HG02870 (cell line): ENCODE measurements at regions not wholly inside any gene's neighbourhood (a gene's known extent, or its start where the extent isn't known, plus 50 kb on each side); places are given as distances from the start of the nearest gene placed in this dataset.

Experiments
- ATAC-seq: cut with Tn5 transposase; IDR thresholded peaks from one replicate; pipeline ENCODE4 v1.9.1; 2021; ENCODE audit warnings: mild to moderate bottlenecking, moderate library complexity; ENCODE audit not compliant: unreplicated experiment

DNA sequence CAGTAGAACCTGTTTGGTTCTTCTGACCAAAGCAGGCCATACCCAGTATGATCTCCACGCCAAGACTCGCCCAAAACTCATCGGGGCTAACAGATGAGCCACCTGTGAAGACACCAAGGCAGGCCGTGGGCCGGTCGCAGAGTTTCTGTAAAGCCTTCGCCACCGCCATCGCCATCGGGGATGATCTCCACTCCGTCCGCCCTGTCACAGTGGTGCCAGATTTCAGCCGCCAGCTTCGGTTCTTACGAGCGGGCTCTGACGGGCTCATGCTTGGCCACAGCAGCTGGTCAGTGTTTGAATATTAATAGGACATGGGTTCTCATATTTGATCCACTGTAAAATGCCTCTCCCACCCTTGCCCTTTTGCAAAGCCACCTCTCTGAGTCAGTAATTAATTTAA lies 113.2 kb upstream of the TMEM132D start:
- ATAC-seq, result no peak

DNA sequence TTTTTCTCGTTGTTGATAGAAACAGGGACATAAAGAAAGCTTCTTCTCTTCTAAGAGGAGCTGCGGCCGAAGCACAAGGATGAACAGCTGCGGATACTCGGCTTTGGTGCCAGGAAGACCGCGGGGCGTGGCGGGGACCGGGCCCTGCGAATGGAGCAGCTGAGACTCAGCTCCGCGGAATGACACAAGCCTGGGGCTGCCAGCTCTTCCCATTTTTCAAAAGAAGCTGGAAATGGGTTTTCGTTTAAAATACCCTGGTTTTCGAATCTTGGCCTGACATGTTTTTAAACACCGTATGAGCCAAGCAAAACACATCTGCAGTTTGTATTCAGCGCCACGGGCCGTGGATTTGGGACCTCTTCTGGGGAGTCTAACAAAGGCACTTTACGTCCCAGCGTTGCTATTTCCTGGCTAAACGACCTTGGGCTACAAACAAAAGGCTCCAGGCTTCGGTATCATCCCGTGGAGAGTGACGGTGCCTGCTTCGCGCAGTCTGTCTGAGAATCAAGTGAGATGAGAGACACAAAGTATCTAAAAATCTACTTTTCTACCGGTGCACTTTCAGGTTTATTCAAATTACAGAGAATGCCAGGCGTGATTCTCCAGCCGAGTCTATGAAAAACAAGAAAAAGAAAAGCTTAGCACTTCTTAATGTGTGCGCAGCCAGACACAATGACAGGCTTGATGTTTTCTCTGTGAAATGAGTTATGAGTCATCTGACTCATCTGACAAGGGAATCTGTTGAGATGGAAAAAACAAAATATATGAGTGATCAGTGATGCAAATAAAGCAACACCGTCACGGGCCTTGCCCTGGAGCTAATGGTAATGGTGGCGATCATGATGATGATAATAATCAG lies 114.0 kb upstream of the TMEM132D start:
- ATAC-seq, result no peak

DNA sequence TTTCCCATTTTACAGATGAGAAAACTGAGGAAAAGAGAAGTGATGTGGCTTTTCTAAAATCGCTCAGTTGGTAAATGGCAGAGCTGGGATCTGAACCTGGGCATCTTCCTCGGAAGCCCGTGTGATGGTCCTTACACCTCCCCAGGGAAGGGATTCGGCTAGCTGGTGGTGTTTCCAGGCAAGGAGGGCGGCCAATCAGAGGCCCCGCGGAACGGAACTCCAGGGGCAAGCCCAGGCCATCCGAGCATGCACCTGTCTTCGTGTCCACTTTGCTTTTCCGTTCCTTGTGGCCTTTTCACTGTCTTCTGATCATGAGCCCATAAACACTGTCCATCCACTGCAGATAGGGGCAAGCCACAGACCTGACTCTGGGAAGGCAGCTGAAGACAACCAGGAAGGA lies 114.8 kb upstream of the TMEM132D start:
- no peak for ATAC-seq

DNA sequence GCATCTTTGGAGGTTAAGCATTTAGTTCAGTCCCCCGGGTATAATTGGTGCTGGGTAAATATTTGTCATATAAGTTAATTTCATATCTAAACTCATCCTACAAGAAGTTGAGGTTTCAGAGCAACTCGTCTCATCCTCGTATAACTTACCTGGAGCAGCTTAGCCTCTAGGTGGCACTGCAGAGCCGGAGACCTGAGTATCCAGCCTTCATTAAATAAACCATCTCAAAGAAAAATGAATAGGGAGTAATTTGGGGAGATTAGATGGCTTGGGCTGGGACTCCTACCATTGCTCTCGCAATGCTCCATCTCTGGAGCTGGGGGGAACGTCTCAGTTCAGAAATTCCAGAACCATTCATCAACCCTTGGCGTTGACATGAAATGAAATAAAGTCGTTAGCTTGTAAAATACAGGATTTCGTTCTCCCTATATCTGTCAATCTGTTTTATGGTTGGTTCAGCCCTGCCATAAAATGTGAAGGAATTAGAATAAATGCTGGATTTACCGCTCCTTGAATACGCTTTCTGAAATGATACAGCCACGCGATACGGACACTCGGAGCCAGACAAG lies 122.9 kb upstream of the TMEM132D start:
- no peak for ATAC-seq

DNA sequence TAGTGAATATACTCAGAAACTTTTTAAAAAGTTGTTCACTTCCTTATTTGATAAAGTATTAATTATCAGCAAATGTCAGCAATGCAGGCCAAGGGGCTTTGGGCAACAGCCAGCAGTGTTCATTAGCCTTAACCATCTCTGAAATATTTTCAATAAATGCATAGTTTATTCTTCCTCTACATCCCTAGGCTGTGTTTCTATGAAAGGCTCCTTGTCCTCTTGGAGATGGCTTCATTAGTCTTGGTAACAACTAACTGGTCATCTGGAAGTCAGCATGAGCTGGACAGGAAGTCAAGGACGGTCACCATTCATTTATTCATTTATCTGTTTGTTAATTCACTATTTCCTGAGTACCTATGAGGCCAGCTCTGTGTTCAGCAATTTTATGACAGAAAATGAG lies 124.0 kb upstream of the TMEM132D start:
- no peak for ATAC-seq

DNA sequence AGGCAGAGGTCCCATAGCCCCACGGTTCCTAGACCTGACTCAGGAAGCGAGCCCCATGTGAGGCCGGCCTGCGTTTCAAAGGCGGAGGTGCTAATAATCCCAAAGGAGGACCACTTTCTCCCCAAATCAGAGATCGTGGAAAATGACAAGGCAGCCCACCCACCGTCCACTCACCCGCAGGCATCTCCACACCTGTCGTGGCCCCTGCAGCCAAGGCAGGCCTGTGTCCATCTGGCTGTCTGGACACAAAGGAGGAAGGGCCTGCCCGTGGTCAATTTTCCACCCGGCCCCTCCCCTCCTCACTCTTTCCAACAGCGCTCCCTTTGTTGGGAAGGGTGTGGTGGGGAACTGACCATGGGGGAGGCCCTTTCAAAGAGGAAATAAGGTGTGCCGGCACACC lies 125.3 kb upstream of the TMEM132D start:
- ATAC-seq, result no peak

DNA sequence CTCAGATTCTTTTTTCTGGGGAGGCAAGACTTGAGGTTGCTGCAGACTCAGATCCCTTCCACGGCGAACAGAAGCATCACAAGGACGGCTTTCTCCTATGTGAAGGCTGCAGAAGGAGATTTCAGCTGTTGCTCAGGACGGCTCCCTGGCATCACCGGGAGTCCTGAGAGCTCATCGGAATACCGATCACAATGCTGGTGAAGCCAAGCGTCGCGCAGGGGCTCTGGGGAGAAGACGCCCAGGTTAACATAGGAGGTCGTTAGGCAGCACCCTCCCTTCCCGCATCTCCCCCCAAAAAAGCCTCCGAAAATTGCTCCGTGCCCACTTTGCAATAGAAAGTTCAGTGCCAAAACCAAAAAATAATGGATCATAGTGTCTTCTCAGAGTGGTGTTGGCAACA lies 127.2 kb upstream of the TMEM132D start:
- ATAC-seq, result no peak

DNA sequence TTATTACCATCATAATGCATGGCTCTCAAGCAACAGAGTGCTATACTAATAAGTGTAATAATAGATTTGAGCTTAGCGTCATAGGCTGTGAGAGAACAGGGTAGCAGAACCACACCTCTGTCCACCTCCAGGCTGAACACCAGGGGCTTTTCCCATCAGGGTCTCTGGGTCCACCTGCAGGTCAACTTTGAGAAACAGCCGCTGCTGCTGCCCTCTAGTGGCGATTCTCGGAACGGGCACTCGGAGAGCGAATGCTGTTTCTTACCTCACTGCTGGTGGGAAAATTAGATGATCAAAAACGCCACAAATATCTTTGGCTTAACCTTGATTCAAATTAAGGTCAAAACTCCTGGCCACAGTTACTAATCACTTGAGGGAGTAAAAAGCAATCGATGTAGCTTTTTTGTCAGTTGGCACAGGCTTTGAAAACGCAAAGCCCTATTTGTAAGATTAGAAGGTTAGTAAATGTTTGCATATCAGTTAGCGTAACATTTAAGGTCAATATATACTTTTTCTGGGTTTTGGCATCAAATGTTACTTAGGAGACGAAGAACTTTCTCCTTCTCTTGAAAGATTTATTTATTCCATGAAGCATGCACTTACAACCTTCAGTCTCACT lies 127.9 kb upstream of the TMEM132D start:
- no peak for ATAC-seq

DNA sequence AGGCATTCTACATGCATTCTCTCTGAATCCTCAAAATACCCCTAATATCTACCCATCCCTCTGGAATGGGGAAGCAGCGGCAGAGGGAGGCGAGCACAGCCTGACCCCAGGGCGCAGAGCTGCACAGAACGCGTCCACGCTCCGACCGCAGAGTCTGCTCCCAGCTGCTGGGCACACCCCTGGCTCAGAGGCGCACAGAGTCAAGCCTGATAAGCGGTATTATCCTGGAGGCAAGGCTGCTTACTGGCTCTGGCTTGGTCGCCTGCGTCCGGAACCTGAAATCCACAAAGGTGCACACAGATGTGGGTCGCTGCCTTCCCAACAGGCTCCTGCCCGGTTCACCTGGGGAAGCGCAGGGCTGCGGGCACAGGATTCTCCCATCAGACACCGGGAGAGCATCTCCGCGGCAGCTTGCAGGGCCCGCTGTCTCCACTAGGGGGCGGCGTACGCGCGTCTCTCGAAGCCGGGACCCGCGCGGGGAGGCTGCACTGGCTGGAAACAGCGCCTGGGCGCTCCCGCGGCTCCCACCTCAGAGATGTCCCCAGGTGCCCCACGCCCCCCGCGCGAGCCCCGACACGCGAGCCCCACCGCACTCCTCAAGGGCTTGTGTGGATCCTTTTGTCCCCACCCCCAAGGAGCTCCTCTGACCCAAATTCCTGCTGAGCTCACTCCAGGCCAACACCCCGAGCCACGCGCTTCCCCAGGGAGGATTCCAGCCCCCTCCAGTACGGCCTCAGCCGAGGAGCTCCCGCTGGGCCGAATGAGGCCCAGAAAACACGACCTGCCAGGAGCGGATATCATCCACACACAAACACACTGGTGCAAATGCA lies 120.1 kb upstream of the FZD10 start:
- no peak for ATAC-seq

DNA sequence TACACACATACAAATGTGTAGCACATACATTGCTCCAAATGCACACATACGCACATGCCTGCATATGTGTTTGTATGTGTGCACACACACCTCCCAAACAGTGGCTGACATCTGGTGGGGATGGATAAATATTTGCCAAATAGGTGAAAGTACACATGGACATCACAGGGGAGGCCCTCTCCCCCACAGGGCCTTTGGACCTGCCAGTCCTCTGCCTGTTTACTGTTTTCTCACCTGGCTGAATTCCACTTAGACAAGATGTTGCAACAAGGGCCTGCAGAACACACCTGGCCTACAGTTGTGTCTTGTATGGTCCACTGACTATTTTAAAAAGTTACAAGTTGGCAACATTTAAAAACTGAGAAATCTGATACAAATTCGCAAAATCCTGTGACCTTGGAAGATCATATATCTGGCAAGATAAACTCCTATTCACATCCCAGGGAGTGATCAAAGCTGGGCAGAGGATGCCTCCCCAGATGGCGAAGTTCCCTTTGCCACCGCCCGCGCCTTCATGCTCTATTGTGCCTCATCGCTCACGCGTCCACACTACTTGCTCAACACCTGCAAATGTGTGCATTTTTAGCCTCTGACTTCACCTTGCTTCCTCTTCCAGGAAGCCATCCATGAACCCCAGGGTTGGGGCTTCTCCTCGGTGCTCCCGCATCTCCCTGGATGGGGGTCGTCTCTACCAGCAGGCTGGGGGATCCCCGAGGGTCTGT lies 118.4 kb upstream of the FZD10 start:
- ATAC-seq, result no peak

DNA sequence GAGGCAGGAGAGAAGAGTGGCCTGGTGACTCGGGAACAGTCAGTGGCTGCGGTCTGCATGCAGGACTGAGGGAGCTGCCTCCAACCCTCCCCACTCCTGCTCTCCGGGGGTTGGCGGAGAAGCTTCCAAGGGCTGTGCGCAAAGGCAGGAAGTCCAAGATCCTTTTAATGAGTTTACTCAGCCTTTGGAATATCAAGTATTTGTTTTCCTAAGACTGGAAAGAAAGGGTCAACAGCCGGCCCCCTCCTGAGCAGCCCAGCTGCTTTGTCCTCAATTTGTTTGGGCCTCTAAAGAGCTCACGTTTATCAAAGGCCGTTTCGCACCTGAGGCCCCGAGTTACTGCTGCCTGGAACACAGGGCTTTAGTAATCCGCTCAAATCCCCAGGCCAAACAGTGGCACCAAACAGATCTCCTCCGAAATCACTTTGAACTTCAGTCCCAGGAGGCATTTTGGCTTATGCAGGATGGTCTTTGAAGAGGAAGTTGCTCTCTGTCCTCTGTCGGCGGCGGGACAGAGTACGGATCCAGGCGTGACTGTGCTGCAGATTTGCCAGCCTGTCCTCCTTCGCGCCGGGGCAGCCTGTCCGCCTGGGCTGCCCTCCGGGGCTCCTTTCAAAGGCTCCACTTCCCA lies 117.2 kb upstream of the FZD10 start:
- no peak for ATAC-seq

DNA sequence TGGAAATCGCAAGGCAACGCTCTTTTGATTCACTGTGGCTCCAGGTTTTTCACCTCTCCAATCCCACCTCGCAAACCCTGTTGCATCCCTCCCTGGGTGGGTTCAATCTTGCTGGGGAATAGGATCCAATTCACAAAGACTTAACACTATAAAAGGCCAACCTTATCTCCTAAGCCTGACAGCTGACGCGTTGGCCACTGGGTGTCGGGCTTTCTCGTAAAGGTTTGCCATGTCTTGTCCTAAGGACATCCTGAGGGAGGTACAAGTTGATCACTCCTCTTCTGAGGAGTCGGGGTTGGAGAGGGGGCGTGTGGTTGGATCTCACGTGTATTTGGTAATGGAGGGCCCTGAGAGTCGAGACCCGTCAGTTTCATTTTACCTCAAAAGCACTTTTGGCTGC lies 112.6 kb upstream of the FZD10 start:
- no peak for ATAC-seq

DNA sequence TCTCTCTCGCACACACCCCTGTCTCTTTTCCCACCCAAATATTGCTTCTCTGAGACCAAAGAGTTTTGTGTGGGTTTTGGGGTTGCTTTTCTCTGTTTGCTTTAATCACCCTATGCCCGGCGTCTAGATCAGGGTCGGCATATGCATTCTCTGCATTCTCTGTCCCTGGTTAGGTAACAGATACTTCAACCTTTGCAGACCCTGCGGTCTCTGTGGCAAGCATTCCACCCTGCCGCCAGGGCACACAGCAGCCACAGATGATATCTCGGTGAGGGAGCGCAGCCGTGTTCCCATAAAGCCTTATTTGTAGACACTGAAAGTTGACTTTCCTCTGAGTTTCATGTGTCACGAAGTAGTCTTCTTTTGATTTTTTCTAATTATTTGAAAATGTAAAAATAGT lies 110.4 kb upstream of the FZD10 start:
- ATAC-seq, result no peak

DNA sequence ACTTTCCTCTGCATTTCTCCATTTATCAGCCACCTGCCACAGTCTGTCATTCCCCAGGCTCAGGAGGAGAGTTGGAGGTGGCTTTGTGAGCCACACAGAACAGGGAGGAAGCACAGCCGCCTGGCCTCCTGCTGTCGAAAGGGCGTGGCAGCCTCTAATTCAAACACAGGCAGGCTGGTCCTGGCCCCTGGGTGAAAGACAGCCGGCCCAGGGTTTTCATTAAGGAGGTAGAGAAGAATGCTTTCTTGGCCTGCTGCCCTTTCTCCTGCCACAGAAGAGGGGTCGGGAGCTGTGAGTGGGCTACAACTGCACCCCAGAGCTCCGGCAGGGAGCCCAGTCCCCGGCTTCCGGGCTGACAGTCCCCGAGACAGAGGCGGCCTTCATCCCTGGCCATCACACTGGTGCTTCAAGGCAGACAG lies 108.6 kb upstream of the FZD10 start:
- ATAC-seq, result no peak

DNA sequence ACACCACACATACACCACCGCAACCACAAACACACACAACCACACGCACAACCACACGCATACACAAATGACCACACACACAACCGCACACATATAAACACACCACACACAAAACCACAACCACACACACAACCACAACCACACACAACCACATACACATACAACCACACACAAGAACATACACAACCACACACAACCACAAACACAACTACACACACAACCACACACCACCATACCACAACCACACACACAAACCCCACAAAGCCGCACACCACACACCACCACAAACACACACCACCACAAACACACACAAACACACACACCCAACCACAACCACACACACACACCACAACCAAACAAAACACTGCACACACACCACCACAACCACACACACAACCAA lies 107.5 kb upstream of the FZD10 start:
- ATAC-seq, result no peak

DNA sequence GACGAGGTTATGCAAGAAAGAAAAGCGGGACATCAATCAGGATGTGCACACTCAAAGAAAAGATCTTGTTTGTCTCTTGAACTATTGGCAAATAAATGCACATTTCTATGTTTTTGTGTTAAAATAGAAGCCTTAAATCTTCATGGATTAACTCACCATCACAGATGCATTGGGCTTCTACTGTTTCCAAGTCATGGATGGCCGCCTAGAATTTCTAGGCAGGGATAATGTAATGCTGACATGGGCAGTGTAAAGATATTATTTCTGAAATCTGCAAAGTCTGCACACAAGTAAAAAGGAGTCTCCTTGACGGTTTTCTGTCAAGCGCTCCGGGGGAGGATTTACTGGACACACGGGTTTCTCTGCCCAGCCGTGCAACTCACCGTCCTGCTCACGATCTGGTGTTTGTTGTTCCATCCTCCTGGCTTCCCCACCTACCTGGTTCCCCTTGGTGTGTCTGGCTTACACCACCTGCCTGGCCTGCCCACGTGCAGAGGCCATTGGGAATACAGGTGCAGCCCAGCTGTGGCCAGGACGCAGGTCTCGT lies 103.3 kb upstream of the FZD10 start:
- ATAC-seq, result no peak

DNA sequence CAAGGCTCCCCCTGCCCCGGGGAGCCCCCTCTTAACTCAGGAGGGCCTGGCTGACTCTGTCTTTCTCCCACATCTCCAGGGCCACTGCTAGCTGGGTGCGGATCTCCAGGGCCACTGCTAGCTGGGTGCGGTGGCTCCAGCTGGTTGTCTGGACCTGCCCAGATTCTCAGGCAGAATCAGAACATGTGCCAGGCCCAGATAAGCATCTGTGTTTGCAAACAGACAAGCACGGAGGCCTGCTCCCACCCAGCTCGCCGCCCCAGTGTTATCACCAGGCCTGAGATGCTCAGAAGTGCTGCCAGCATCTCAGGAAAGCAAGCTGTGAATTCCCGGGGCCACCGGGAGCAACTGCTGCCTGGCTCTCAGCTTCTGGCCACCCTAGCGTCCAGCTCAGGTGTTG lies 98.4 kb upstream of the FZD10 start:
- no peak for ATAC-seq

DNA sequence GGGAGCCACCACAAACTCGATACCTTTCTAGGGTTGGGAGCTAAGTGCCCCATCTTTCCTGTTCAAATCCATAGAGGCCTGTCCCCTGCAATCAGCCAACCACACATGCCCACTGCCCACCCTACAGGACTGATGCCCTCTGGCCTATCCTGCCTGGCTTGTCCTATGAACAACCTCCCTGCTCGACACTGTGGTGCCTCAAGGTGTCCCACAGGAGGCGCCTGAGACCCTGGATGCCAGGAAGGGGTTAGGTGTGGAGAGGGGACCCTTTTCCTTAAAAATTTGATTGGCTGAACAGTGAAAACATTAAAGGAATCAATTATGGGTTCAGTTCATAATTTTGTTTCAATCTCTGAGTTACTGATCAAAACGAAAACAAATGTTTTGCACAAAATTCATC lies 97.3 kb upstream of the FZD10 start:
- ATAC-seq, result no peak

DNA sequence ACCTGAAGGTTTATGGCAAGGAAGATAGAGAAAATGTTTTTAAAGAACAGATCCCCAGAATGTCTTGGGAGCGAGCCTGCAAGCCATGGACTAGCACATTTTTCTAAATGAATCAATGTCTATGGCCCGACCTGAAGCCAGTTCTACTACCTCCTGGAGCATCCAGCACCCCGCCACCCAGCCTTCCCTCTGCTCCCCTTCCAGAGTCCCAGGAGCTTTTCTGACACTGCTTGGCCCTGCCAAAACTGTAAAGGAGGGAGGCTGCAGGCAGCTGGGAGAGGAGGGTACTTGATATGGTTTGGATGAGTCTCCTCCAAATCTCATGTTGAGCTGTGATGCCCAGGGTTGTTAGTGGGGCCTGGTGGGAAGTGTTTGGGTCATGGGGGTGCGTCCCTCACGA lies 95.5 kb upstream of the FZD10 start:
- no peak for ATAC-seq

DNA sequence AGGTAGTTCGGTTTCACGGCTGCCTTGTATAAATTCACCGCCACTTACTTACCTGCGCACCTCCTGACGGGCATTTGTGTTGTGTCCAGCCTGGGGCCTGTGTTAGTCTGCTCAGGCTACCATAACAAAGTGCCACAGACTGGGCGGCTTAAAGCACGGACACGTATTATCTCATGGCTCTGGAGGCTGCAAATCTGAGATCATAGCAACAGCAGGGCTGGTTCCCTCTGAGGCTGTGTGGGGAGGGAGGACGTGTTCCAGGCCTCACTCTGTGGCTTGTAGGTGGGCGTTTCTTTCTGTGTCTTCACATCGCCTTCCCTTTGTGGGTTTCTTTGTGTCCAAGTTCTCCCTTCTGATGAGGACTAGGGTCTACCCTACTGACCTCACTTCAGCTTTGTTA lies 93.5 kb upstream of the FZD10 start:
- ATAC-seq, result no peak
